ENCODE measurements at regions not wholly inside any gene's neighbourhood (a gene's known extent, or its start where the extent isn't known, plus 50 kb on each side); places are given as distances from the start of the nearest gene placed in this dataset.

- Histone ChIP-seq H3K36me3 (ENCODE audit: control insufficient read depth, insufficient read depth, low read length) (no peaks in the 10 kb centered on the region), H3K27me3 (ENCODE audit: control insufficient read depth, insufficient read depth, low read length) (no peaks in the 10 kb centered on the region), H3K4me3 (ENCODE audit: low read depth, low read length) (no peak overlapping the region)
- DNase-seq (ENCODE audit: low read depth) (no peak), FAIRE-seq (no peak)
- no peak for TF ChIP-seq CTCF (IDR thresholded peaks at IDR 0.05; ENCODE audit: insufficient read depth, low read length, severe bottlenecking)
Observed at GRCh38 chr13:67505376-67505775, 275.2 kb upstream of the PCDH9 start.

GRCh38 chr13:67498948-67499347 lies 268.8 kb upstream of the PCDH9 start:
- DNase-seq (ENCODE audit: low read depth) (no peak), FAIRE-seq (no peak)
- TF ChIP-seq CTCF (IDR thresholded peaks at IDR 0.05; ENCODE audit: insufficient read depth, low read length, severe bottlenecking), result no peak

GRCh38 chr13:67493835-67494234 lies 263.7 kb upstream of the PCDH9 start:
- H3K4me3 ChIP-seq (ENCODE audit: low read depth, low read length), result no peak overlapping the region
- no peak for TF ChIP-seq CTCF (IDR thresholded peaks at IDR 0.05; ENCODE audit: insufficient read depth, low read length, severe bottlenecking)
- H3K36me3 ChIP-seq (ENCODE audit: control insufficient read depth, insufficient read depth, low read length), result no peaks in the 10 kb centered on the region
- no peak for FAIRE-seq
- H3K27me3 ChIP-seq (ENCODE audit: control insufficient read depth, insufficient read depth, low read length), result no peaks in the 10 kb centered on the region
- DNase-seq (ENCODE audit: low read depth), result no peak

More at GRCh38 chr13:67498948-67499347, 268.8 kb upstream of the PCDH9 start:
- Histone ChIP-seq H3K36me3 (ENCODE audit: control insufficient read depth, insufficient read depth, low read length) (no peaks in the 10 kb centered on the region), H3K4me3 (ENCODE audit: low read depth, low read length) (no peak overlapping the region), H3K27me3 (ENCODE audit: control insufficient read depth, insufficient read depth, low read length) (no peaks in the 10 kb centered on the region)

GRCh38 chr13:67489016-67489415 lies 258.9 kb upstream of the PCDH9 start:
- no peak for TF ChIP-seq CTCF (IDR thresholded peaks at IDR 0.05; ENCODE audit: insufficient read depth, low read length, severe bottlenecking)
- DNase-seq (ENCODE audit: low read depth) (no peak), FAIRE-seq (no peak)
- H3K4me3 ChIP-seq (ENCODE audit: low read depth, low read length), result no peak overlapping the region
- H3K27me3 ChIP-seq (ENCODE audit: control insufficient read depth, insufficient read depth, low read length), result no peaks in the 10 kb centered on the region
- no peaks in the 10 kb centered on the region for H3K36me3 ChIP-seq (ENCODE audit: control insufficient read depth, insufficient read depth, low read length)

GRCh38 chr13:67481445-67481844 lies 251.3 kb upstream of the PCDH9 start:
- DNase-seq (ENCODE audit: low read depth) (no peak), FAIRE-seq (no peak)
- Histone ChIP-seq H3K27me3 (ENCODE audit: control insufficient read depth, insufficient read depth, low read length) (no peaks in the 10 kb centered on the region), H3K36me3 (ENCODE audit: control insufficient read depth, insufficient read depth, low read length) (no peaks in the 10 kb centered on the region), H3K4me3 (ENCODE audit: low read depth, low read length) (no peak overlapping the region)
- no peak for TF ChIP-seq CTCF (IDR thresholded peaks at IDR 0.05; ENCODE audit: insufficient read depth, low read length, severe bottlenecking)

- Histone ChIP-seq H3K36me3 (ENCODE audit: control insufficient read depth, insufficient read depth, low read length) (no peaks in the 10 kb centered on the region), H3K4me3 (ENCODE audit: low read depth, low read length) (no peak overlapping the region), H3K27me3 (ENCODE audit: control insufficient read depth, insufficient read depth, low read length) (no peaks in the 10 kb centered on the region)
- DNase-seq (ENCODE audit: low read depth), result no peak
- TF ChIP-seq CTCF (IDR thresholded peaks at IDR 0.05; ENCODE audit: insufficient read depth, low read length, severe bottlenecking), result no peak
- FAIRE-seq, result no peak
Observed at GRCh38 chr13:67474115-67474514, 244.0 kb upstream of the PCDH9 start.
